ENCODE measurements at regions not wholly inside any gene's neighbourhood (a gene's known extent, or its start where the extent isn't known, plus 50 kb on each side); places are given as distances from the start of the nearest gene placed in this dataset.

GRCh38 chr5:90306613-90307012 lies 102.9 kb downstream of the CETN3 start:
- Histone ChIP-seq H2AFZ (ENCODE audit: low read depth, low read length, severe bottlenecking) (no peak overlapping the region), H3F3A (ENCODE audit: insufficient read depth) (no peaks in the 10 kb centered on the region), H3K79me2 (ENCODE audit: insufficient read depth, low read length) (no peaks in the 10 kb centered on the region), H3K4me3 (ENCODE audit: insufficient read depth, low read length, poor library complexity, severe bottlenecking) (no peak overlapping the region), H3K4me2 (ENCODE audit: low read depth, low read length, poor library complexity, severe bottlenecking) (no peak overlapping the region), H3K36me3 (ENCODE audit: low read length) (no peaks in the 10 kb centered on the region), H3K9me3 (ENCODE audit: insufficient read depth, low read length) (no peaks in the 10 kb centered on the region), H3K27ac (ENCODE audit: low read depth, low read length) (no peak overlapping the region), H3K9me2 (replicated peaks; ENCODE audit: insufficient read depth, low read length) (no peaks in the 10 kb centered on the region), H4K20me1 (ENCODE audit: low read depth, low read length) (no peaks in the 10 kb centered on the region), H3K9ac (ENCODE audit: low read length) (no peak overlapping the region), H3K27me3 (ENCODE audit: low read length) (no peaks in the 10 kb centered on the region)
- TF ChIP-seq CTCF (IDR thresholded peaks at IDR 0.05; ENCODE audit: insufficient read depth, low read length, poor library complexity, severe bottlenecking), result no peak

- Histone ChIP-seq H3K9me2 (replicated peaks; ENCODE audit: insufficient read depth, low read length) (no peaks in the 10 kb centered on the region), H3F3A (ENCODE audit: insufficient read depth) (no peaks in the 10 kb centered on the region), H4K20me1 (ENCODE audit: low read depth, low read length) (no peaks in the 10 kb centered on the region), H3K36me3 (ENCODE audit: low read length) (no peaks in the 10 kb centered on the region), H3K79me2 (ENCODE audit: insufficient read depth, low read length) (no peaks in the 10 kb centered on the region), H3K4me3 (ENCODE audit: insufficient read depth, low read length, poor library complexity, severe bottlenecking) (no peak overlapping the region), H3K9ac (ENCODE audit: low read length) (no peak overlapping the region), H2AFZ (ENCODE audit: low read depth, low read length, severe bottlenecking) (no peak overlapping the region), H3K4me2 (ENCODE audit: low read depth, low read length, poor library complexity, severe bottlenecking) (no peak overlapping the region), H3K9me3 (ENCODE audit: insufficient read depth, low read length) (no peaks in the 10 kb centered on the region), H3K27me3 (ENCODE audit: low read length) (no peaks in the 10 kb centered on the region), H3K27ac (ENCODE audit: low read depth, low read length) (no peak overlapping the region)
- no peak for TF ChIP-seq CTCF (IDR thresholded peaks at IDR 0.05; ENCODE audit: insufficient read depth, low read length, poor library complexity, severe bottlenecking)
- no peak for TF ChIP-seq EZH2phosphoT487 (conservative IDR thresholded peaks at IDR 0.05; ENCODE audit: low read length)
Observed at GRCh38 chr5:90305041-90305720, 104.4 kb downstream of the CETN3 start.

GRCh38 chr5:90301248-90301647 lies 108.3 kb downstream of the CETN3 start:
- no peaks in the 10 kb centered on the region for H3K27me3 ChIP-seq (ENCODE audit: low read length)
- no peak overlapping the region for H3K9ac ChIP-seq (ENCODE audit: low read length)
- H3K4me3 ChIP-seq (ENCODE audit: insufficient read depth, low read length, poor library complexity, severe bottlenecking), result no peak overlapping the region
- no peak overlapping the region for H3K4me2 ChIP-seq (ENCODE audit: low read depth, low read length, poor library complexity, severe bottlenecking)
- no peaks in the 10 kb centered on the region for H4K20me1 ChIP-seq (ENCODE audit: low read depth, low read length)
- H3K9me3 ChIP-seq (ENCODE audit: insufficient read depth, low read length), result no peaks in the 10 kb centered on the region
- H3K27ac ChIP-seq (ENCODE audit: low read depth, low read length), result no peak overlapping the region
- no peaks in the 10 kb centered on the region for H3K79me2 ChIP-seq (ENCODE audit: insufficient read depth, low read length)
- no peaks in the 10 kb centered on the region for H3K9me2 ChIP-seq (replicated peaks; ENCODE audit: insufficient read depth, low read length)
- H2AFZ ChIP-seq (ENCODE audit: low read depth, low read length, severe bottlenecking), result no peak overlapping the region
- no peaks in the 10 kb centered on the region for H3F3A ChIP-seq (ENCODE audit: insufficient read depth)
- H3K36me3 ChIP-seq (ENCODE audit: low read length), result no peaks in the 10 kb centered on the region
- TF ChIP-seq CTCF (IDR thresholded peaks at IDR 0.05; ENCODE audit: insufficient read depth, low read length, poor library complexity, severe bottlenecking) (no peak), EZH2phosphoT487 (conservative IDR thresholded peaks at IDR 0.05; ENCODE audit: low read length) (no peak)

All from SU-DHL-6 (cell line).